CD14-positive monocyte (primary cell): ENCODE measurements at regions not wholly inside any gene's neighbourhood (a gene's known extent, or its start where the extent isn't known, plus 50 kb on each side); places are given as distances from the start of the nearest gene placed in this dataset.

Source experiments
- DNase-seq, 3 donors: peaks; one replicate each; pipeline ENCODE4 v3.0.0-alpha.2; 2011 to 2022
- H2AFZ ChIP-seq: 2 replicates; pipeline ENCODE4 v1.6.0; 2012; ENCODE audit warnings: mild to moderate bottlenecking, low read depth, low read length, inconsistent platforms; ENCODE audit not compliant: insufficient read depth, poor library complexity, severe bottlenecking
- H3K27ac ChIP-seq, 2 donors: 1 replicate in 1 of 2; 2 replicates in 1 of 2; pipeline ENCODE4 v1.5.1; 2012 to 2013; ENCODE audit warnings: low read length in 2 of 2, control low read depth in 1 of 2, inconsistent platforms in 1 of 2, low read depth in 1 of 2, mild to moderate bottlenecking in 1 of 2
- H3K27me3 ChIP-seq, 2 donors: one replicate each; pipeline versions ENCODE4 v1.6.0 to v1.6.1; 2011 to 2013; ENCODE audit warnings: low read length in 2 of 2; ENCODE audit not compliant: control insufficient read depth in 2 of 2, insufficient read depth in 2 of 2
- H3K36me3 ChIP-seq, 2 donors: replicated peaks in 1 of 2; 1 replicate in 1 of 2; 2 replicates in 1 of 2; pipeline versions ENCODE4 v1.5.1 to v1.6.1; 2012 to 2013; ENCODE audit warnings: low read length in 2 of 2, control low read depth in 1 of 2, inconsistent platforms in 1 of 2, mild to moderate bottlenecking in 1 of 2; ENCODE audit not compliant: insufficient read depth in 2 of 2, control insufficient read depth in 1 of 2
- H3K4me1 ChIP-seq, 2 donors: 1 replicate in 1 of 2; 2 replicates in 1 of 2; pipeline versions ENCODE4 v1.5.1 to v1.6.1; 2012 to 2013; ENCODE audit warnings: low read length in 2 of 2, control low read depth in 1 of 2, inconsistent platforms in 1 of 2, mild to moderate bottlenecking in 1 of 2, moderate library complexity in 1 of 2; ENCODE audit not compliant: insufficient read depth in 2 of 2, control insufficient read depth in 1 of 2
- H3K4me2 ChIP-seq: replicated peaks from 2 replicates; pipeline ENCODE3; 2012; ENCODE audit warnings: low read length, moderate library complexity, mild to moderate bottlenecking; ENCODE audit not compliant: poor library complexity, severe bottlenecking; ENCODE audit errors: extremely low read depth
- H3K4me3 ChIP-seq, 3 experiments: fragments of 200-600 bp in 1 of 3; sonication (generic) in 1 of 3; replicated peaks in 1 of 3; 1 replicate in 2 of 3; 2 replicates in 1 of 3; pipeline ENCODE4 v1.5.1; 2011 to 2013; ENCODE audit warnings: low read length in 3 of 3, mild to moderate bottlenecking in 3 of 3, control low read depth in 2 of 3, low read depth in 2 of 3, inconsistent platforms in 1 of 3, moderate library complexity in 1 of 3
- H3K79me2 ChIP-seq: 2 replicates; pipeline ENCODE4 v1.6.0; 2012; ENCODE audit warnings: mild to moderate bottlenecking, control low read depth, inconsistent platforms, low read length, moderate library complexity; ENCODE audit not compliant: insufficient read depth
- H3K9ac ChIP-seq: 2 replicates; pipeline ENCODE4 v1.6.0; 2017; ENCODE audit warnings: low read length, mild to moderate bottlenecking; ENCODE audit not compliant: insufficient read depth, poor library complexity, severe bottlenecking
- H3K9me3 ChIP-seq, 2 donors: replicated peaks in 1 of 2; 1 replicate in 1 of 2; 2 replicates in 1 of 2; pipeline versions ENCODE4 v1.5.1 to v1.6.1; 2012 to 2013; ENCODE audit warnings: low read length in 2 of 2, control low read depth in 1 of 2; ENCODE audit not compliant: control insufficient read depth in 1 of 2, insufficient read depth in 1 of 2
- H4K20me1 ChIP-seq: 2 replicates; pipeline ENCODE4 v1.6.0; 2012; ENCODE audit warnings: mild to moderate bottlenecking, low read length, control low read depth, moderate library complexity; ENCODE audit not compliant: insufficient read depth
- H3K27ac Mint-ChIP-seq, 7 donors: one replicate each; pipeline ENCODE4 v1.8.0; 2020; ENCODE audit warnings: mild to moderate bottlenecking in 7 of 7, mixed read lengths in 7 of 7, moderate library complexity in 6 of 7, inconsistent platforms in 2 of 7
- H3K27me3 Mint-ChIP-seq, 3 donors: one replicate each; pipeline ENCODE4 v1.8.0; 2021 to 2022; ENCODE audit warnings: low read depth in 3 of 3, mild to moderate bottlenecking in 3 of 3, mixed read lengths in 3 of 3, moderate library complexity in 3 of 3, inconsistent platforms in 1 of 3
- H3K36me3 Mint-ChIP-seq, 2 donors: one replicate each; pipeline ENCODE4 v1.8.0; 2020; ENCODE audit warnings: mixed read lengths in 2 of 2, inconsistent platforms in 1 of 2, mild to moderate bottlenecking in 1 of 2
- H3K4me1 Mint-ChIP-seq: one replicate; pipeline ENCODE4 v1.8.0; 2020; ENCODE audit warnings: mild to moderate bottlenecking, mixed read lengths
- H3K4me3 Mint-ChIP-seq, 2 donors: one replicate each; pipeline ENCODE4 v1.8.0; 2020; ENCODE audit warnings: mild to moderate bottlenecking in 2 of 2, mixed read lengths in 2 of 2, moderate library complexity in 1 of 2
- H3K9me3 Mint-ChIP-seq, 7 donors: one replicate each; pipeline ENCODE4 v1.8.0; 2020 to 2022; ENCODE audit warnings: mixed read lengths in 7 of 7, mild to moderate bottlenecking in 6 of 7, moderate library complexity in 6 of 7, inconsistent platforms in 2 of 7
- CTCF ChIP-seq: fragments of 200-600 bp; IDR thresholded peaks from one replicate; pipeline ENCODE4 v1.8.0; 2022; ENCODE audit warnings: antibody characterized with exemption, mild to moderate bottlenecking
- WGBS: methylation state at CpG from one replicate; pipeline ENCODE4 v1.1.5; 2013; ENCODE audit warnings: missing lambda C conversion rate; ENCODE audit not compliant: insufficient coverage; 5-methylcytosine and 5-hydroxymethylcytosine counted together
- intact Hi-C, 2 donors: fragments of 100-400 bp; cut with micrococcal nuclease; formaldehyde crosslinking; loops; one replicate each; pipeline versions ENCODE4 v1.15.0 to v1.15.1; 2023

DNA sequence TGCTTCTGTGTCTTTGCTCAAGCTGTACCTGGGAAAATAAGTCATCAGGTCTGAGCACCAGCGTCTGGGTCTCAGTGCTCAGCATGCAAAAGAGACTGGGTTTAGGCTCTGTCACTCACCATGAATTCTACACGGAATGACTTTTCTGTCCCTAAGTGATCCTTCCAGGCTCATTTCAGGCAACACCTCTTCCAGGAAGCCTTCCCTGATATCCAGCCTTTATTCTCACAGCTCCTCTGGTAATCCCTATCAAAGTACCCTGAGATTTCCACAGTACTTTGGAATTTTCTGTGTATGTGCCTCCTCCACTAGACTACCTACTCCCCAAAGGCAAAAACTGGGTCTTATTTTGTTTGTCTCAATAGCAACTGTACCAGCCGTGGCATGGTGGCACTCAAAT, 92.7 kb upstream of the BOD1 start:
- DNase-seq: no peak
- Mint-ChIP-seq H3K4me1 (peaks cover 20% of the 10 kb centered on the region), H3K36me3 (peaks cover 0 to 4% of the 10 kb centered on the region in 2 donors), H3K4me3 (no peak overlapping the region), H3K27me3 (peaks cover 3 to 6% (median 5%) of the 10 kb centered on the region in 3 donors), H3K27ac (no peak overlapping the region), H3K9me3 (peaks cover 0 to 3% (median 0%) of the 10 kb centered on the region in 7 donors)
- Histone ChIP-seq H3K4me1 (peaks cover 0 to 16% of the 10 kb centered on the region in 2 donors), H3K9me3 (no peaks in the 10 kb centered on the region), H3K27ac (no peak overlapping the region), H3K4me2 (no peak overlapping the region), H4K20me1 (no peaks in the 10 kb centered on the region), H3K4me3 (no peak overlapping the region), H3K79me2 (no peaks in the 10 kb centered on the region), H3K36me3 (no peaks in the 10 kb centered on the region), H2AFZ (no peak overlapping the region), H3K9ac (no peak overlapping the region), H3K27me3 (no peaks in the 10 kb centered on the region)
- no peak for TF ChIP-seq CTCF
- intact Hi-C loops: no loop called here
- WGBS: 73% methylated on average over 2 of the region's 3 CpGs

- Histone ChIP-seq H4K20me1 (no peaks in the 10 kb centered on the region), H3K9me3 (no peaks in the 10 kb centered on the region), H3K27me3 (no peaks in the 10 kb centered on the region), H3K4me1 (peaks cover 0 to 22% of the 10 kb centered on the region in 2 donors), H3K4me3 (no peak overlapping the region), H3K9ac (no peak overlapping the region), H3K27ac (no peak overlapping the region), H2AFZ (no peak overlapping the region), H3K79me2 (no peaks in the 10 kb centered on the region), H3K36me3 (no peaks in the 10 kb centered on the region), H3K4me2 (no peak overlapping the region)
- TF ChIP-seq CTCF: no peak
- Mint-ChIP-seq H3K27ac (no peak overlapping the region), H3K27me3 (peaks cover 2 to 5% (median 4%) of the 10 kb centered on the region in 3 donors), H3K9me3 (peaks cover 0 to 3% (median 0%) of the 10 kb centered on the region in 7 donors), H3K36me3 (peaks cover 0 to 4% of the 10 kb centered on the region in 2 donors), H3K4me1 (peaks cover 26% of the 10 kb centered on the region), H3K4me3 (no peak overlapping the region)
- no peak for DNase-seq
- 95% methylated on average over 6 of the region's 6 CpGs for WGBS
- intact Hi-C loops: no loop called here
Measured at GRCh38 chr5:173709761-173710160, 93.3 kb upstream of the BOD1 start.
